Tibial nerve (tissue), 4 donors: ENCODE measurements at regions not wholly inside any gene's neighbourhood (a gene's known extent, or its start where the extent isn't known, plus 50 kb on each side); places are given as distances from the start of the nearest gene placed in this dataset.

Source experiments
- DNase-seq, 2 donors: peaks; one replicate each; pipeline ENCODE4 v3.0.0-alpha.2; 2019; ENCODE audit warnings: low spot score in 2 of 2
- H3K27ac ChIP-seq, 4 donors: fragments of 200-600 bp; sonication (generic) in 3 of 4; one replicate each; pipeline ENCODE4 v1.5.1; 2017 to 2019; ENCODE audit warnings: mild to moderate bottlenecking in 1 of 4
- H3K27me3 ChIP-seq, 2 donors: fragments of 200-600 bp; sonication (generic) in 1 of 2; one replicate each; pipeline versions ENCODE4 v1.5.1 to v1.6.0; 2017 to 2019
- H3K36me3 ChIP-seq, 3 donors: fragments of 200-600 bp; sonication (generic); one replicate each; pipeline ENCODE4 v1.5.1; 2018 to 2019
- H3K4me1 ChIP-seq, 4 donors: fragments of 200-600 bp; sonication (generic) in 3 of 4; one replicate each; pipeline ENCODE4 v1.5.1; 2017 to 2019
- H3K4me3 ChIP-seq, 4 donors: fragments of 200-600 bp; sonication (generic) in 3 of 4; one replicate each; pipeline ENCODE4 v1.5.1; 2017 to 2019; ENCODE audit warnings: mild to moderate bottlenecking in 1 of 4, moderate library complexity in 1 of 4
- H3K9me3 ChIP-seq, 4 donors: fragments of 200-600 bp; sonication (generic) in 3 of 4; one replicate each; pipeline ENCODE4 v1.5.1; 2017 to 2019
- EP300 ChIP-seq, 2 donors: sonication (generic); formaldehyde crosslinking; IDR thresholded peaks; one replicate each; pipeline ENCODE4 v1.6.1; 2017; ENCODE audit warnings: antibody characterized with exemption in 2 of 2, mild to moderate bottlenecking in 1 of 2
- POLR2A ChIP-seq, 2 donors: fragments of 450-650 bp; IDR thresholded peaks; one replicate each; pipeline ENCODE4 v1.6.1; 2017; ENCODE audit warnings: antibody characterized with exemption in 2 of 2, mild to moderate bottlenecking in 2 of 2, moderate library complexity in 2 of 2
- WGBS, 2 donors: methylation state at CpG; one replicate each; pipeline ENCODE4 v1.1.5; 2018; 5-methylcytosine and 5-hydroxymethylcytosine counted together
- TF ChIP-seq, protein P1 (sequence below), 5 experiments: fragments of 200-600 bp in 3 of 5; fragments of 450-650 bp in 2 of 5; sonication (generic) in 3 of 5; IDR thresholded peaks; one replicate each; pipeline ENCODE4 v1.5.1; 2016 to 2019; ENCODE audit warnings: antibody characterized with exemption in 5 of 5, mild to moderate bottlenecking in 3 of 5, moderate library complexity in 2 of 5

DNA sequence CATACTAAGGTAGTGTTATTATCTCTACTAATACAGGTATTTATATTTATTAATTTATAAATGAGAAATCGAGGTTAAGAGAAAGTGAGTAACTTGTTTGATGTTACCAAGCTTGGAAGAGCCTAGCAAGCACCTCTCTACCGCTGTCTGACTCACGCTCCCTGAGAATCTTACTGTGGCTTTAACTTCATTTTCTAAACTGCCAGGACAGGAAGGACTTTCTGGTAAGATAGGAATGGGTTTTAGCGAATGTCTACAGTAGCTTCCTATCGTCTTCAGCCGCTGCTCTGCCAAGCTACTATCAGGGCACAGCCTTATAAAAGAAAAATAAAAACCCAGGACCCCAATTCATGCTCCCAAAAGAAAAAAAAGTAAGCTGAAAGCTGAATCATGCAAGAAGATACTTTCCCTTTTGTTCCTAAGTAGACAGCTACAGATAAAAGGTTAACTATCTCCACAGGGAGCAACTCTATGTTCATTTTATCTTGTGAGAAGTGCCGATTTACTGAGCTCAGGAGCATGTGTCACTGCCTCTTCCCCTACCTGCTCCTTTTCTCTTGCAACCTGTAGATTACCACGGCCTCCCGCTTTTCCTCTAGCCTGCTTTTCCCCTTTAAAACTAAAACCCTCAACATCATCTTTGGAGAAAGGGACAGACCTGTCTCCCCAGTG is 60.2 kb downstream of the THNSL1 start:
- TF ChIP-seq POLR2A (IDR thresholded peaks at IDR 0.05): no peak
- TF ChIP-seq EP300 (IDR thresholded peaks at IDR 0.05): no peak
- Histone ChIP-seq H3K9me3 (no peaks in the 10 kb centered on the region), H3K27me3 (no peaks in the 10 kb centered on the region), H3K4me3 (no peak overlapping the region), H3K27ac (no peak overlapping the region), H3K4me1 (peaks cover 0 to 11% (median 2%) of the 10 kb centered on the region in 4 donors), H3K36me3 (no peaks in the 10 kb centered on the region)
- no peak for DNase-seq
- WGBS, 2 donors: 81 to 84% methylated on average over 9 of the region's 9 CpGs

DNA sequence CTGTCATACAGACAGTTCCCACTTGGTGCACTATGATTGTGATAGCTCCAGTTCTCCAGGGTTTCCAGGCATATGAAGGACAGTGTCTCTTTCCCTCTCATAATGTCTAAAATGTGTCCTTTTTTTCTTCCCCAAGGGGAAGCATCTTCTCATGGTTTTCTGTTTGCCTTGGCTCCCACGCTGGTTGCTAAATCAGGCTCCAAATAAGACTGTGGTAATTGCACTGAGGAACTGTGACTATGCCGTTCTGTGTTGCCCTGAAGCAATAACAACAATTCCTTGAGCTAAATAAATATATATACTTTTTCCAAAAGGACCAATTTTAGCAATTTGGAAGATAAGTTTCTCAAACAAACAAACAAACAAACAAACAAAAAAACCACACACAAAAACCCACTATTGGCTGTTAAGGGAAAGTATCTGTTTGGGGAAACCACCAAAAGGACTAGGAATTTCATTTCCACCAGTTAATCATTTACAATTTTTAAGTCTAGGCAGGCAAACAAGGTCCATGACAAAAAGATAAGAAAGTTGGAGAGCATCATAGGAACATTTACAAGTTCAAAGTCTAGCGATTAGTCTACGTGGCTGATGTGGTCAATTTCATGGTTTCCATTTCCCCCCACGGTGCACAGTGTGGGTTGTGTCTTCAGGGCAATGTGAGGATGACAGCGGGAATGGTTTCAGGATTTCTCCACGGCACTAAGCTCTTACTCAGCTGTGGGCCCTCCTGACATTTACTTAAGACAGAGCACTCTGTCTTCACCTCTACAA is 62.4 kb downstream of the THNSL1 start:
- TF ChIP-seq POLR2A (IDR thresholded peaks at IDR 0.05) (no peak), EP300 (IDR thresholded peaks at IDR 0.05) (no peak)
- TF ChIP-seq, protein P1, sequence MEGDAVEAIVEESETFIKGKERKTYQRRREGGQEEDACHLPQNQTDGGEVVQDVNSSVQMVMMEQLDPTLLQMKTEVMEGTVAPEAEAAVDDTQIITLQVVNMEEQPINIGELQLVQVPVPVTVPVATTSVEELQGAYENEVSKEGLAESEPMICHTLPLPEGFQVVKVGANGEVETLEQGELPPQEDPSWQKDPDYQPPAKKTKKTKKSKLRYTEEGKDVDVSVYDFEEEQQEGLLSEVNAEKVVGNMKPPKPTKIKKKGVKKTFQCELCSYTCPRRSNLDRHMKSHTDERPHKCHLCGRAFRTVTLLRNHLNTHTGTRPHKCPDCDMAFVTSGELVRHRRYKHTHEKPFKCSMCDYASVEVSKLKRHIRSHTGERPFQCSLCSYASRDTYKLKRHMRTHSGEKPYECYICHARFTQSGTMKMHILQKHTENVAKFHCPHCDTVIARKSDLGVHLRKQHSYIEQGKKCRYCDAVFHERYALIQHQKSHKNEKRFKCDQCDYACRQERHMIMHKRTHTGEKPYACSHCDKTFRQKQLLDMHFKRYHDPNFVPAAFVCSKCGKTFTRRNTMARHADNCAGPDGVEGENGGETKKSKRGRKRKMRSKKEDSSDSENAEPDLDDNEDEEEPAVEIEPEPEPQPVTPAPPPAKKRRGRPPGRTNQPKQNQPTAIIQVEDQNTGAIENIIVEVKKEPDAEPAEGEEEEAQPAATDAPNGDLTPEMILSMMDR (IDR thresholded peaks at IDR 0.05): no peak
- Histone ChIP-seq H3K4me3 (no peak overlapping the region), H3K27me3 (no peaks in the 10 kb centered on the region), H3K4me1 (peaks cover 0 to 16% (median 2%) of the 10 kb centered on the region in 4 donors), H3K9me3 (no peaks in the 10 kb centered on the region), H3K36me3 (no peaks in the 10 kb centered on the region), H3K27ac (no peak overlapping the region)
- DNase-seq: no peak
- 50 to 62% methylated on average over 7 of the region's 7 CpGs for WGBS, 2 donors

DNA sequence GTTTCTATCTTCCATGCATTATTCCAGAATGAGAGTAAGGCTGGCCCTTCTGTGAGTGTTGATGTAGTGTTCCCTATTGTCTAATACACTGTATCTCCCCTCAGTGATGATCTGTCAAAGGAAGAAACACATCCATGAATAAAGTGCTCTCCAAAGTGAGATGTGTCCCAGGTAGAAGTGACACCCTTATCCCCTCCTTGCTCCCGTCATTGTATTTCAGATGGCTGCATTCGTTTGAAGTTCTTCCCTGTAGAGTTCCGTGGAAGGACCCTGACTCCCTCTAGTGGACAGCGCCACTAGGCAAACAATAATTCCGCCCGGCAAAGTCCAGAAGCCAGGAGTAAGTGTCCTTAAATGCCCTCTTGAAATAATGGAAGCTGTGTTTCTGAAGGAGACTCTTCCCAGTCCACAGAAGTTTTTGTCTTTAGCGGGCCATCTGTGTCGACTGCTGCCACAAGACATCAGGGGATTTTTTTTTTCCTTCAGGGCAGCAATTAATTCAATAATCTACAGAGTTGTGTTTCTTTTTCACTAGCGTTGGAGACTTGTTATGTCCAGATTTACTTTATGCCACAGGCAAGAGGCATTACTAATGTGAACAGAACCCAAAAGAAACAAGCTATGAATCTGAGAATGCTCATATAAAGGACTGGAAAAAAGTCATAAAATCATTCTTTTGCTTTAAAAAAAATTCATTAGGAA is 64.6 kb downstream of the THNSL1 start:
- 3 to 4% methylated on average over 9 of the region's 9 CpGs for WGBS, 2 donors
- H3K27me3 ChIP-seq: no peaks in the 10 kb centered on the region
- no peaks in the 10 kb centered on the region for H3K36me3 ChIP-seq
- H3K27ac ChIP-seq: peak overlapping the region in 1 of 4 donors; percentile 21
- DNase-seq: peak; percentile 71 to 89
- peaks cover 0 to 16% (median 2%) of the 10 kb centered on the region in 4 donors for H3K4me1 ChIP-seq
- TF ChIP-seq EP300 (IDR thresholded peaks at IDR 0.05): peak in 1 of 2 donors; percentile 55
- TF ChIP-seq, protein P1 (IDR thresholded peaks at IDR 0.05): peak; percentile 74 to 86 (median 82)
- no peak for TF ChIP-seq POLR2A (IDR thresholded peaks at IDR 0.05)
- H3K4me3 ChIP-seq: no peak overlapping the region
- H3K9me3 ChIP-seq: no peaks in the 10 kb centered on the region

DNA sequence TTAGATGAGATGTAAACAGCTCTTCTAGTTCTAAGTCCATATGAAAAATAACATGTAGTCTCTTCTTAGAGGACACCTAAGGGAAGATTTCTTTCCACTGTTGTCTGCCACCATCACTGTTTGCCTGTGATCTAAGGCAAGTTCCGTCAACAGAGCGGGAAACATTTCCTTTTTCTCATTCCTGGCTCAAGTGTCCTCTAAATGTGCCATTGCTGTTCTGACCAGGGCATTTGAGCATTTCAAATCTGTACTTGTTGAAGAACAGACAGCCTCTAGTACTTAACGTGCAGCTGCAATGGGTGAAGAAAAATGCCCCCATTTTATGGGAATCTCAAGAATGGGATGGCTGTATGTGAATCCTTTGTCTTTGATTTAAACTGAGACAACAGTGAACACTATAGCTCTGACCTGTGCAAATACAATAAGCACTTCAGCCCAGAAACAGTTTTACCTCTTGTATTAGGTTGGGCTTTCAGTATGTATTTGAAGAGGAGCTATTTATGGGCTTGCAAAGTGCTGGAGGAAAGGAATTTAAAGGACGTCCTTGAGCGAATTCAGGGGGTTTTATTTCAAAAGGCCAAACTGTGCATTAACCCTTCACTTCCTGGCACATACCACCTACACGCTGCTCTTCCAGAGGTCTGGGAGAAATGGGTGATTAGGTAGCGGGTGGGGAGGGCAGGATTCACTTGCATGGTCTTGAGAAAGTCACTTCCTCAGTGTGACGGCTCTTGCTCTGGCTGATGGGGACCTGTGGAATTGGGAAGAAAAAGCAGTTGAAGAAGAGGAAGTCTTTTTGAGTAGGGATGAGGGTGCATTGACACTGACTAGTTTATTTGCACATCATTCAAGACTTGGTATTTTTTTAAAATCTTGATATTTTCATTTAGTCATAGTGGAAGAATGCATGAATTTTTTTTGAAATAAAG is 66.1 kb downstream of the THNSL1 start:
- Histone ChIP-seq H3K36me3 (no peaks in the 10 kb centered on the region), H3K9me3 (no peaks in the 10 kb centered on the region), H3K4me3 (no peak overlapping the region), H3K4me1 (peaks cover 0 to 16% (median 2%) of the 10 kb centered on the region in 4 donors), H3K27me3 (no peaks in the 10 kb centered on the region), H3K27ac (no peak overlapping the region)
- 64 to 71% methylated on average over 8 of the region's 8 CpGs for WGBS, 2 donors
- no peak for TF ChIP-seq POLR2A (IDR thresholded peaks at IDR 0.05)
- DNase-seq: no peak

DNA sequence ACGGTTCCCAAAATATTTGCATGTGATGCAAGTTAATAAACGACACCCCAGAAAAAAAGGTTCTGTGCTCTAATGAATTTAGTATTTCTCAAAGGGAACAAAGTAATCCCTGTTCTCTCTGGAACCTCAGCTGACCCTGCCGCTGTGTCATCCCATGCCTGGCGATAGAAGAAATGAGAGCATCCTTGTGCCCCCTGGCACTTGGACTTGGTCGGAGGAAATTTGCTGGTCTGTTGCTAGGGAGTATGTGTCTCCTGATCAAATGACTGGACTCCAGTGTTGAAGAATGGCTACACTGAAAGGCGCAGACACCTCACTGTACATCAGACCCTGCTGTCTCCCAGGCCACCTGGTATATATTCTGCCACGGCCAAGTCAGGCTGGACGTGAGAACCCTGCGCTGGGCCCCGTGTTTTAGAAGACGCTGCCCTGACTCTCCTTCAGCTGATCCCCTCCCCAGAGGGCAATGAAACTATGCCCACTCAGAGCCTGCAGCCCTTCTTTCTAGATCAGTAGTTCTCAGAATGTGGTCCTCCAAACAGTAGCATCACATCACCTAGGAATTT is 67.2 kb downstream of the THNSL1 start:
- 69 to 84% methylated on average over 11 of the region's 11 CpGs for WGBS, 2 donors
- no peak for DNase-seq
- no peaks in the 10 kb centered on the region for H3K9me3 ChIP-seq
- H3K4me3 ChIP-seq: no peak overlapping the region
- TF ChIP-seq POLR2A (IDR thresholded peaks at IDR 0.05): no peak
- TF ChIP-seq, protein P1 (IDR thresholded peaks at IDR 0.05): no peak
- no peak for TF ChIP-seq EP300 (IDR thresholded peaks at IDR 0.05)
- H3K27ac ChIP-seq: no peak overlapping the region
- H3K36me3 ChIP-seq: no peaks in the 10 kb centered on the region
- no peaks in the 10 kb centered on the region for H3K27me3 ChIP-seq
- H3K4me1 ChIP-seq: peaks cover 0 to 16% (median 2%) of the 10 kb centered on the region in 4 donors
